ENCODE measurements at regions not wholly inside any gene's neighbourhood (a gene's known extent, or its start where the extent isn't known, plus 50 kb on each side); places are given as distances from the start of the nearest gene placed in this dataset.

DNA sequence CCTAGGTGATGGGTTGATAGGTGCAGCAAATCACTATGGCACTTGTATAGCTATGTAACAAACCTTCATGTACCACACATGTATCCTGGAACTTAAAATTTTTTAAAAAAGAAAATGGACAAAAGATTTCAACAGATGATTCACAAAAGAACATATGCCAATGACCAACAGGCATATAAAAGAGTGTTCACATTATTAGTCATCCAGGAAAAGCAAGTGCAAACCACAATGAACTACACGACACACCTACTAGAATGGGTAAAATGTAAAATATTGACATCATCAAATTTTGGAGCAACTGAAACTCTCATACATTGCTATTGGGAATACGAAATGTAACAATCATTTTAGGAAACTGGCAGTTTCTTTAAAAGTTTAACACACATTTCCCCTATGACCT, 109.9 kb downstream of the YIPF5 start:
- no peak for DNase-seq (ENCODE audit: extremely low read depth, low read depth)
- no peak overlapping the region for H3K4me3 ChIP-seq (replicated peaks; ENCODE audit: low read depth, low read length)
- TF ChIP-seq, protein P1, sequence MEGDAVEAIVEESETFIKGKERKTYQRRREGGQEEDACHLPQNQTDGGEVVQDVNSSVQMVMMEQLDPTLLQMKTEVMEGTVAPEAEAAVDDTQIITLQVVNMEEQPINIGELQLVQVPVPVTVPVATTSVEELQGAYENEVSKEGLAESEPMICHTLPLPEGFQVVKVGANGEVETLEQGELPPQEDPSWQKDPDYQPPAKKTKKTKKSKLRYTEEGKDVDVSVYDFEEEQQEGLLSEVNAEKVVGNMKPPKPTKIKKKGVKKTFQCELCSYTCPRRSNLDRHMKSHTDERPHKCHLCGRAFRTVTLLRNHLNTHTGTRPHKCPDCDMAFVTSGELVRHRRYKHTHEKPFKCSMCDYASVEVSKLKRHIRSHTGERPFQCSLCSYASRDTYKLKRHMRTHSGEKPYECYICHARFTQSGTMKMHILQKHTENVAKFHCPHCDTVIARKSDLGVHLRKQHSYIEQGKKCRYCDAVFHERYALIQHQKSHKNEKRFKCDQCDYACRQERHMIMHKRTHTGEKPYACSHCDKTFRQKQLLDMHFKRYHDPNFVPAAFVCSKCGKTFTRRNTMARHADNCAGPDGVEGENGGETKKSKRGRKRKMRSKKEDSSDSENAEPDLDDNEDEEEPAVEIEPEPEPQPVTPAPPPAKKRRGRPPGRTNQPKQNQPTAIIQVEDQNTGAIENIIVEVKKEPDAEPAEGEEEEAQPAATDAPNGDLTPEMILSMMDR (IDR thresholded peaks at IDR 0.05; ENCODE audit: low read depth, low read length, missing control alignments): no peak

DNA sequence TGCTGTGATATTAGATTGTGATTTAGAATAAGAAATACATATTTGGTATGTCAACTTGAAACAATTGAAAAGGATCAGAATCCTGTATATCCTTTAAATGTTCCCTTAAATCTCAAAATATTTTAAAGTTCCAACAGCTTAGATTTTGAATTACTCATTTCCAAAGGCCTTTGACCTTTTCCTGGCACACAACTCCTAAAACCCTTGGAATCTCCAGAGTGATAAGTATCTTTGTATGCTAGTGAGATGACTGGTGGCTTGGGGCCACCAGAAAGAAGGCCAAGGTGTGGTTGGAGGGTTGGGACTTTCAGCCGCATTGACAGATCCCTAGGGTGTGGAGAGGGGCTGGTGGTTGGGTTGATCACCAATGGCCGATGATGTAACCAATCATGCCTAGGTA, 104.7 kb downstream of the YIPF5 start:
- TF ChIP-seq, protein P1 (IDR thresholded peaks at IDR 0.05; ENCODE audit: low read depth, low read length, missing control alignments): no peak

DNA sequence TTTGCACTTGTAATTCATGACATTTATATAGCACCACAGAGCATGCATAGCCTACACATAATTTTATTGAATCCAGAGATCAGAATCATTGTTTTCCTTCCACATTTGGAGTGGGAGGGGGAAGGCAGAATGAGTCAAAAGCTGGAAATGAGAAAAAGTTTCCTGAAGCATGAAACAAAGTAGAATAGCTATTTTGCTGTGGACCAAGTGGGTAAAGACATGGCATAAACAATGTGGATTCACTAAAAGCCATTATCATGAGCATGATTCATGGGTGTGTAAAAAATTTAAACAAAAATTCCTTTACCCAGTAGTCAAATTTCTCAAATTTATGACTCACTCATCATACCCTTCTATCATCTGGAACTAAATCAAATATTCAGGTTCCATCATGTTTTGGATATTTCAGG, 97.9 kb downstream of the YIPF5 start:
- H3K4me3 ChIP-seq (replicated peaks; ENCODE audit: low read depth, low read length): no peak overlapping the region
- peak; percentile 40 for DNase-seq (ENCODE audit: extremely low read depth, low read depth)
- TF ChIP-seq, protein P1 (IDR thresholded peaks at IDR 0.05; ENCODE audit: low read depth, low read length, missing control alignments): no peak

More for the DNA sequence above, 104.7 kb downstream of the YIPF5 start:
- no peak overlapping the region for H3K4me3 ChIP-seq (replicated peaks; ENCODE audit: low read depth, low read length)
- no peak for DNase-seq (ENCODE audit: extremely low read depth, low read depth)

DNA sequence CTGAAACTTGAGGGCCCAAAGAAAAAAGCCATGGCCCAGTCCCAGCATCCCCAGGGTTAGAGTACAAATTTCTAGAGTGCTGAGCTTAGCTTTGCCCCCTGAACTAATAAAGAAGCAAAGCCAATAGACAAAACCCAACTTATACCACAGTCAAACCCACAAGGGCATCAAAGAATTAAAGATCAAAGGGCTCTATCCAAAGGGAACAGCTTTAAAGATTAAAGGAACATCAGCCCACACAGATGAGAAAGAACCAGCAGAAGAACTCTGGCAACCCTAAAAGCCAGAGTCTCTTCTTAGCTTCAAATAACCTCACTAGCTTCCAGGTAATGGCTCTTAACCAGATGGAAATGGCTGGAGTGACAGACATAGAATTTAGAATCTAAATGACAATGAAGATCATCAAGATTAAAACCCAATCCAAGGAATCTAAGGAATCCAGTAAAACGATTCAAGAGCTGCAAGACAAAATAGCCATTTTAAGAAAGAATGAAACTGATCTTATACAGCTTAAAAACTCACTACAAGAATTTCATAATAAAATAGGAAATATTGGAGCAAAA, 93.9 kb downstream of the YIPF5 start:
- TF ChIP-seq, protein P1 (IDR thresholded peaks at IDR 0.05; ENCODE audit: low read depth, low read length, missing control alignments): no peak
- DNase-seq (ENCODE audit: extremely low read depth, low read depth): no peak
- H3K4me3 ChIP-seq (replicated peaks; ENCODE audit: low read depth, low read length): no peak overlapping the region

DNA sequence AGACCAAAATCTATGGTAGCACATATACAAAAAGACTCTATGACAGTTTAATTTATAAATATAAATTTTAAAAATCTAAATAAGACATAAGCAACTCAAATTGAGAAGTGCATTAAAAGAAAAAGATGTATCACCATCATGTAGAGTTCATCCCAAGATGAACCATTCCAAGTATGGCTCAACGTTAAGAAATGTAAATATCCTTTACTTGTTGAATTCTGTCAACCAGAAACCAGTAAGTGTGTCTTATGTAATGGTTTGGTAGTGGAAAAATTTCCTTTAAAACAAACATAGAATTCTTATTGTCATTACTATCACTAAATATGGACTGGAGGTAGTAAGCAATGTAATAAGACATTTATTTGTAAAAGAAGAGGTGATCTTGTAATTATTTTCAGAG, 87.3 kb downstream of the YIPF5 start:
- TF ChIP-seq, protein P1 (IDR thresholded peaks at IDR 0.05; ENCODE audit: low read depth, low read length, missing control alignments): no peak
- no peak overlapping the region for H3K4me3 ChIP-seq (replicated peaks; ENCODE audit: low read depth, low read length)
- DNase-seq (ENCODE audit: extremely low read depth, low read depth): no peak

DNA sequence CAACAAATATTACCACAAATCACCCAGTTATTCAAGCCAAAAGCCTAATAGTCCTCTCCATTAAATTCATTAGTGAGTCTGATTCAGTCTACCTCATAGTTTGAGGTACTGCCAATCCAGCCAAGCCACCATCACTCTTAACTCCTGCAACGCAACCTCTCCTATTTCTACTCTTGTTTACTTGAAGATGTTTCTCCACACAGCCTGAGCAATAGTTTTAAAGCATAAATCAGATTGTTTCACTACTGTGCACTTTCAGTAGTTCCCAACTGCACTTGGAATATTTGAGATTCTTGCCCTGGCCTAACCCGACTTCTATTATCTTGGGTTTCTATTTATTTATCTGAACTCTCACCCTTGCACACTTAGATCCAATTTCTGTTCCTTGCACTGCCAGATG, 85.5 kb downstream of the YIPF5 start:
- no peak overlapping the region for H3K4me3 ChIP-seq (replicated peaks; ENCODE audit: low read depth, low read length)
- TF ChIP-seq, protein P1 (IDR thresholded peaks at IDR 0.05; ENCODE audit: low read depth, low read length, missing control alignments): no peak
- DNase-seq (ENCODE audit: extremely low read depth, low read depth): no peak

DNA sequence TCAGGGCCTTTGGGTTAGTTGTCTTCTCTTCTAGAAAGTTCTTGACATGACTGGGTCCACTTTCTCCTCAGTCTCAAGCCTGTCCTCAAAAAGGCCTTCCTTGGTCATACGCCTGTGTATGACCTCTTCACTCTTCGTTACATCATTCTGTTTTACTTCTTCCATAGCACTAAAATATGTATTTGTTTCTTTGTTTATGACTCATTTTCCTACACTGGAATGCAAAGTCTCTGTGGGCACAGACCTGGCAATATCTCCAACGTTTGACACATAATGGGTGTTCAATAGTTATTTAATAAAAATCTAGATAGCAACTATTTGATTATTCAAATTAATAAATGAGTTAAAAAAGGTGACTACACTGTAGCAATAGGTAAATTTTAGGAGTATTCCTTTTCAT, 85.1 kb downstream of the YIPF5 start:
- no peak for DNase-seq (ENCODE audit: extremely low read depth, low read depth)
- H3K4me3 ChIP-seq (replicated peaks; ENCODE audit: low read depth, low read length): no peak overlapping the region
- TF ChIP-seq, protein P1 (IDR thresholded peaks at IDR 0.05; ENCODE audit: low read depth, low read length, missing control alignments): no peak
